ENCODE measurements at regions not wholly inside any gene's neighbourhood (a gene's known extent, or its start where the extent isn't known, plus 50 kb on each side); places are given as distances from the start of the nearest gene placed in this dataset.
"Not testable (repeated sequence)": the region's sequence is repeated elsewhere in the genome, so short reads cannot be mapped to it uniquely, and the experiment has no call there.

DNA sequence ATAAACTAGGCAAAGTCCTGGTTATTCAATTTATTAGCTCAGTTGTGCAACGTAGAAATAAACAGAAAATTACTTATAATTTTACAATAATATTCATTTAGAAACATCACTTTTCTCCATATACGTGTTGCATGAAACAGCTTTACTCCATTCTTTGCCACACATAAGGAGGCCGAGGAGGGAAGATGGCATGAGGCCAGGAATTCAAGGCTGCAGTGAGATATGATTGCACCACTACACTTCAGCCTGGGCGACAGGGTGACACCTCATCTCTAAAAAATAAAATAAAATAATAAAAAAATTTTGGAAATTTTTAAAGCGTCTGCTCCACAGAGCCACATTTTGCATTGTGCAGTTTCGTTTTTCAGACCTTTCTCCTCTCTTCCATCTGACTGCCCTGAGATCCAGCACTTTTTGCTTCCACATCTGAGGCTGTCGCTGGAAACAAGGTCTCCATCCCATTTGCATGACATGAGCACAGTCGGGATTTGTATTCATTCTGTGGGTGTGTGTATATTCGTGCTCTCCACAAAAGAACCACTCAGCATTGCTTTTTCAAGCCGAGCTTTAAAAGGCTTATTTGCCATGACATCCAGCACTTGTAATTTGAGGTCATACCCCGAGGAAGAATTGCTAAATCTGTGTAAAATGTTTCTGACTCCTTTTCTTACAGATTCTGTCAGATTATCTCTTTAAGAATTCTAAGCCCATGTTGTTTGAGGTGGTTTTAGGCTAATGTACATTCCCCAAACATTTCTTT, 98.6 kb upstream of the MSX2 start:
- no peak for DNase-seq (ENCODE audit: low read depth)

DNA sequence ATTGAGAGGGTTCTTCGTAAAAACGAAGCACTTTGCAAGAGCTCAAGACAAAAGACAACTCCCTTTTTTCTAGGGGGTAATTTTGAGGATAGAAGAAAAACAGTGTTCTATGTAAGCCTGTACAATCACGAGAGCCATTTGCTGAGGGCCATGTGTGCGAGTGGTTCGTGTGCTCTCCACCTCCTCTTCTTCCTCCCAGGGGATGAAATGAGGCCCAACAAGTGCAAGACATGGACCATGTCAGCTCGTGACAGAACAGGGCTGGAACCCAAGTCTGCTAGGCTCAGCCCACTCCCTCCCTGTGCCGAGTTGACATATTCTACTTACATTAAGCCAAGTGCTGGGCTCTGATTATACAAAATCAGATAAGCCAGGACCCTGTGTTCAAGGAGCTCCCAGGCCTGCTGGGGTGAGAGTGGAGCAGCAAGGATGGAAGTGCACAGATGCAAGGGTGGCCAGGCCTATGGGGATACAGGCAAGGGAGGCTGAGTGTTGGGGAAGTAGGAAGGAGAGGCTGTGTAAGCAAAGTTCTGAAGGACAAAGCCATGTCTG, 97.9 kb upstream of the MSX2 start:
- no peak for DNase-seq (ENCODE audit: low read depth)

DNA sequence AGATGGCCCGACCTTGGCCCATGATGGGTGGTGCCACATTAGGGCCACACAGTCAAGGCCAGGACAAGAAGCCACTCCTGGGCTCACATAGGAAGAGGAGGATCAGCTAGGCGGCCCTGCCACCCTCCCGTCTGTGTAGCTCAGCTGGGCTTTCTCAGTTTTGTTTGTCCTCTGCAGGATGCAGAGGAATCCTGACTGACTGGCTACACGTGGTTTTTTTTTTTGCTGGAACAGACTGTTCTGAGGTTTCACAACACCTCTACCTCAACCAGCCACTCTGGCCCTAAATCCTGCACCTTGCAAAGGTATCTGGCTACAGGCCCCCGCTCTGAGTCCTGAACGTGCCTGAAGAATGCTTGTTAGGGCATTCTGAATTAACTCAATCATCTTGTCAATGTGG, 88.3 kb upstream of the MSX2 start:
- DNase-seq (ENCODE audit: low read depth) = no peak

DNA sequence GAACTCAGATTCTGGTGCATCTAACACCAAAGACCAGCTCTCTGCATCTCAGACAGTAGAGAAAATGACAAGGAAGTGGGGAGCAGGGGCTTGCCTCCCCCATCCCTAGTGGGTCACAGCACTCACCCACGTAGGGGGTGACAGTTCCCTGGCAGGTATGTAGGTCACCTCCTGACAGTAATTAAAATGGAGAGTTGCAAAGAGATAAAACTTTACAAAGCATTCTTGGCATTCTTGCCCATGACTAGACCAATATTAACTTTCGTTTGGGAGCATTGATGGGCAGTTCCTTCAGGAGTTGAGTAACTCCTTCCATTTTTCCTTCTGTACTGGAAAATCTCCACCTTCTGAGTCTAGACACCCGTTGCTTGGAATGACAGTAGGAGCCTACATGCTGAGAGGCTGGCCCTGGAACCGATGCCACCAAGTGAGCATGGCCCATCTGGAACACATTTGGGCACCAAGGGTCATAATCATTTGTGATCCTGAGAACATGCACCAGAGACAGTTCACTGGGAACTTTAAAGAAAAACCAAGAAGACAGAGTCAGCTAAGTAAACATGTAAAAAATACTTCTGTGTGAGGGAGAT, 81.5 kb upstream of the MSX2 start:
- no peak for DNase-seq (ENCODE audit: low read depth)

DNA sequence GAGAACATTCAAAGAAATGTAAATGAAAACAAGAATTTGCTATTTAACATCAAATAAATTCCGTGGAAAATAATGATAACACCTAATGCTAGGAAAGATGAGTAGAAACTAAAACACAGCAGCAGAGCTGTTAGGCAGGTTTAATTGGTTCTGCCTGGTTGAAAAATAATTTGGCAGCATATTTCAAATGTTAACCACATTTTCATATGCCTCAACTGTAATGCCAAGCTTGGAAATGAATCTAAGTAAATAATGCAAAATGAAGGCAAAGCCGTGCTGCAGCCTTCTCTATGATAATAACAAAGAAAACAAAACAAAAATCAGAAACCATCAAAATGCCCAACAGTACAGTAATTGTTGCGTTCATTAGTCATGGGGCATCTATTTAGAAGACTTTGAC, 79.9 kb upstream of the MSX2 start:
- no peak for DNase-seq (ENCODE audit: low read depth)

DNA sequence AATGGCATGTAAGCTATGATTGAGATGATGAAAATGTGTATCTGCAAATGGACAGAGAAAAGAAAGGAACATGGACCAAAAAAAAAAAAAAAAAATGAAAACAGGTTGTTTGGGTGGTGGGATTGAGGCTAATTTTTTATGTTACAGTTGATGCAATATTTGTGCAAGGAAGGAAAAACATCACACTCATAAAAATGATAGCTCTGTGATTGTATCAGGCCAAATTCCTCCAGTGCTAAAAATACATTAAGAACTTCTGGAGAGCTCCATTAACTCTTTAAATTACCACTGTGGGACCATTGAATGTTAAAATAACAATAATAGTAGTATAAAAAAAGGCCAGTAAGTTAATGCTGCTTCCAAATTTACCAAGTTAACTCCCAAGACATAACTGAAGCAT, 79.5 kb upstream of the MSX2 start:
- no peak for DNase-seq (ENCODE audit: low read depth)

DNA sequence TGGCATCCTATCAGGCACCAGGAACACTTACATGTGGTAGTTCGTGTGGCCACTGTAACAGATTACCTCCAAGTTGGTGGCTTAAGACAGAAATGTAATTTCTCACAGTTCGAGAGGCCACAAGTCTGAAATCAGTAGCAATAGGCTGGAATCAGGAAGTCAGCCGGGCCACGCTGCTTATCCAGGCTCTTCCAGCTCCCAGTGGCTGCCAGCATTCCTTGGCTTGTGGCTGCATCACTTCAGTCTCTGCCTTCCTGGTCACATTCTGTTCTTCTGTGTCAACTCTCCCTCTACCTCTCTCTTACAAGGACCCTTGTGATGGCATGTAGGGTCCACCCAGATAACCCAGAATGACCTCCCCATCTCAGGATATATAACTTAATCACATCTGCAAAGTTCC, 78.7 kb upstream of the MSX2 start:
- no peak for DNase-seq (ENCODE audit: low read depth)

DNA sequence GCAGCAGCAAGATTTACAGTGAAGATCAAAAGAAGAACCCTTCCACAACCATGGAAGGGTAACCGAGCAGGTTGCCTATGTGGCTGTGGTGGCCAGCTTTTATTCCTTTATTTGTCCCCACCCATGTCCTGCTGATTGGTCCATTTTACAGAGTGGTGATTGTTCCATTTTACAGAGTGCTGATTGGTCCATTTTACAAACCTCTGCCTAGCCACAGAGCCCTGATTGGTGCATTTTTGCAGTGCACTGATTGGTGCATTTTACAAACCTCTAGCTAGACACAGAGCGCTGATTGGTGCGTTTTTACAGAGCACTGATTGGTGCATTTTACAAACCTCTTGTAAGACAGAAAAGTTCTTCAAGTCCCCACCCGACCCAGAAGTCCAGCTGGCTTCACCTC, 75.8 kb upstream of the MSX2 start:
- not testable (repeated sequence) for DNase-seq (ENCODE audit: low read depth)

DNA sequence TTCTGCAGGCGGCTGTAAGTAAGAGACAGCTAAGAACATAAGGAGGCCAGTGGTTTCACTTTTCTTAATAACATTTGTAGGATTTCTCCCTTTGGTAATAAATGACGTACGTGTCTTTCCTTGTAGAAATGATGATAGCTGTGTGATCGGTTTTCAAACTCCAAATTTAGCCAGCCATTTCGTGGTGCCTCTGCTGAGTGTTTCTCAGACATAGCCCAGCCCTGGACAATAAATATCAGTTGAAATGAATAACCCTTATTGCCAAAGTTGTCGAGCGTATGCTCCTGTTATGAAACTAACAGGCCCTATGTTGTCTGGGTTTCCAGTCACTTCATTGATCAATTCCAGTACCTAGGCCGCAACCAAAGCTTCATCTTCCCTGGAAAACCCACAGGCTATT, 75.0 kb upstream of the MSX2 start:
- DNase-seq (ENCODE audit: low read depth) = no peak

DNA sequence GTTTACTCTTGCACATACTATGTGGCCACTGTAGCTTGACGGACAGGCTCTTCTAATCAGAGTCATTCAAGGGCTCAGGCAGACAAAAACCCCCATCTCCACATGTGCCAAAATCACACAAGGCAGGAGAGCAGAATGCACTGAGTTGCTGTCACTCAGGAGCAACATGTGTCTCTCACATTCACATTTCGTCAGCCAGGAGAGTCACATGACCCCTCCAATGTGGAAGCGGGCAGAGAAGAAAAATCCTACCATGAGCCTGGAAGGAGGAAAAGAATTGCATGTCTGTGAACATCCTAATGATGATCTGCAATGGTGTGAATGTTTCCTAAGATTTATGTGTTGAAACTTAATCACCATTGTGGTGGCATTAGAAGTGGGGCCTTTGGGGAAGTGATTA, 69.9 kb upstream of the MSX2 start:
- no peak for DNase-seq (ENCODE audit: low read depth)

DNA sequence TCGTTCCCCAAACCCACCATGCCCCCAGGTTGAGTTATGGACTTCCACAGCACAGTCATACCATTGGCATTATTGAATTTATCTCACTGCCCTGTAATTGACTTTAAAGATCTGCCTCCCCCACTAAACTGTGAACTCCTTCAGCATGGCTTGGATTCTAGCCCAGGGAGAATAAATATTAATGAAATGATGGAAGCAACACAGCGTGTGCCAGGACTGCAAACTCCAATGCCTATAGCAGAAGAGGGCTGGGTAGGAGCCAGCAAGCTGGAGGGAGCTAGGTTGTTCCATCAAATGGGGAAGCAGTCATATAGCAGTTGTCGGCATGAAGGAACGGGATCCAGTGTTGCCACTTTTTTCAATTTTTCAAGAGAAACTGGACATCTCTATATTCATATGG, 69.0 kb upstream of the MSX2 start:
- no peak for DNase-seq (ENCODE audit: low read depth)

DNA sequence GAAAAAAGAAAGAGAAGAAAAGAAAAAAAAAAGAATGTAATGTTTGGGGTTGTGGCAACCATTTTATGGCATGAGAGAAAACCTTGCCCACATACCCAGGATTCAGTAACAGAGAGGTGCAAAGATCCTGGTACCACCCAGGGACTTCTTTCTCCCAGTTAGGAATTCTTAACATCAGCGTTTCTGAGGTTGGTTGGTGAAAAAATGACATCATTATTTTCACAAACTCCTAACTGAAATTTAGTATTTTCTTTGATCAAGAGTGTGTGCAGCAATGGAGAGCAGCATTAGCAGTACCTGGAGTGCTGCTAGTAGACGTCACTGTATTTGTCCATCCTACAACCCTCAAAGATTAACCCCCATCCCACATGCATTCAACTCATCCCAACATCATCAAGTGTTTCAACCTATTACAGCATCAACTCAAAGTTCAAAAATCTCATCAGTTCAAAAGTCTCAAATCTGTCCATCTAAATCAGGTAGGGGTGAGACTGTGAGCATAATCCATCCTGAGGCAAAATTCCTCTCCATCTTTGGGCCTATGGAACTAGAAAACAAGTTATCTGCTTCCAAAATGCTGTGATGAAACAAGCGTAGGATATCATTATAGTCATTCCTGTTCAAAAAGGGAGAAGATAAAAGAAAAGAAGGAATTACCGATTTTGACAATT, 60.1 kb upstream of the MSX2 start:
- no peak for DNase-seq (ENCODE audit: low read depth)

DNA sequence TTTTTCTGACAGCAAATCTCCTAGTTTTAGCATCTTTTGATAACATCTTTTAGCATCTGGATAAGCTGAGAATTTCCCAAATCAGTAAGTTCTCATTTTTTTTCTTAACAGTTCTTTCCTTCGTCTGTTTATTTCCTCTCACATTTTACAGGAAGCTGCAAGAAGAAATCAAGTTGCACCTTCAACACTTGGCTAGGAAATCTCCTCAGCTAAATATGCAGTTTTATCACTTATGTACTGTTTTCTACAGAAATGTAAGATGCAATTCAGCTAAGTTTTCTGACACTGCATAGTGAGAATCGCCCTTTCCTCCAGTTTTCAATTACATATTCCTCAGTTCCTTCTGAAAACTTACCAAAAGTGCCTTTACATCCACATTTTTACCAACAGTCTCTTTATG, 59.0 kb upstream of the MSX2 start:
- no peak for DNase-seq (ENCODE audit: low read depth)

DNA sequence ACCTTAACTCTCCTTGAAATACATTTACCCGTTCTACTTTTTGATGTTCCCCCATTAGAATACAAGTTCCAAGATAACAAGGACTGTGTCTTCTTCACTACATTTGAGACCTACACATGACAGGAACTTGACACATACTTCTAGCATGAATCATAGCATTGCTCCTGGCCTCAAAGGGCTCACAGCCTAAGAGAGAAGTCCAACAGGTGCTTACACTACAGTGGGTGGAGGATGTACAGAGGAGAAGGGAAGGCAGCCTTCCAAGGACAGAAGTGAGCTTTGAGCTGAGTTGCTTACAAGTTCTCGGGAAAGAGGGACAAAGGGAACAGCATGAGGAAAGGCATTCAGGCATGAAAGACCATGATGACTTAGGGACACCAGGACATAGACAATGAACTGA, 56.9 kb upstream of the MSX2 start:
- no peak for DNase-seq (ENCODE audit: low read depth)

DNA sequence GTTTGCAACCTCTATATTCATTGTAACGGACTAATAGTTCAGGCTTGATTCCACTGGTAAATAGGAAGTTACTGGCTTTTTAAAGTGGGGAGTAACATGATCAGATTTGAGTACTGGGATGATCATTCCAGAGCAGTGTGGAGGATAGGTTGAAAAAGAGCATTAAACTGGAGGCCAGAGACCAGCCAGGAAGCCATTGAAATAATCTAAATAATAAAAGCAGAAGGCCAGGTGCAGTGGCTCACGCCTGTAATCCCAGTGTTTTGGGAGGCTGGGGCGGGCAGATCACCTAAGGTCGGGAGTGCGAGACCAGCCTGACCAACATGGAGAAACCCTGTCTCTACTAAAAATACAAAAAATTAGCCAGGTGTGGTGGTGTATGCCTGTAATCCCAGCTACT, 56.0 kb upstream of the MSX2 start:
- DNase-seq (ENCODE audit: low read depth) = no peak

All from T follicular helper cell (primary cell).